ENCODE measurements at regions not wholly inside any gene's neighbourhood (a gene's known extent, or its start where the extent isn't known, plus 50 kb on each side); places are given as distances from the start of the nearest gene placed in this dataset.

DNA sequence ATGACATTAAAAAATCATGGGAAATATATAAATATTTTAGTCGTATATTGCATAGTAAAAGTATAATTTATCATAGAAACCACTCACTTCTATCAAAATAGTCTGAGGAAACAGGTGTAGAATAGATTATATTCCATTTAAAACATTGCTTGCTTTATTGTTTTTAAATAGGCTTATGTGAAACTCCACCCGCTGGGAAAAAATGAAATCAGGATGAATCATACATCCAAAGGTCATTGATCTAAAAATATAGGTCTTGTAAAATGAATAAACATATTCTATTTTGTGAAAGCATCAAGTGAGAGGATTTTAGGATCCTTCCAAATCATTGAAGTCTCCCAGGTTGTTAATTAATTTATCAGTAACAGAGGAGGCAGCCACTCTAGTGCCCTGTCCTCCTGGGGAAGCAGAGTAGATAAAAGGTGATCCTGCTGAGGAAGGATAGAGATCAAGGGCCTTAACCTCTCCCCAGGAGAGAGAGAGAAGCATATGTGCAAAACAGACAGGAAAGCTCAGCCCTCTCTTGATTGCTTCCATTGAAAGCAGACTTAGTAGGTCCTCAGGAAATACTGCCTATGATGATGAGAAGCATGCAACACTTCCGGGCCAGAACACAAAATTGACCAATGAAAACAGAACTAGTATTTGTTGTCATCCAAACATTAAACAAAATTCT lies 96.8 kb upstream of the MAP9 start:
- TF ChIP-seq, protein P1, sequence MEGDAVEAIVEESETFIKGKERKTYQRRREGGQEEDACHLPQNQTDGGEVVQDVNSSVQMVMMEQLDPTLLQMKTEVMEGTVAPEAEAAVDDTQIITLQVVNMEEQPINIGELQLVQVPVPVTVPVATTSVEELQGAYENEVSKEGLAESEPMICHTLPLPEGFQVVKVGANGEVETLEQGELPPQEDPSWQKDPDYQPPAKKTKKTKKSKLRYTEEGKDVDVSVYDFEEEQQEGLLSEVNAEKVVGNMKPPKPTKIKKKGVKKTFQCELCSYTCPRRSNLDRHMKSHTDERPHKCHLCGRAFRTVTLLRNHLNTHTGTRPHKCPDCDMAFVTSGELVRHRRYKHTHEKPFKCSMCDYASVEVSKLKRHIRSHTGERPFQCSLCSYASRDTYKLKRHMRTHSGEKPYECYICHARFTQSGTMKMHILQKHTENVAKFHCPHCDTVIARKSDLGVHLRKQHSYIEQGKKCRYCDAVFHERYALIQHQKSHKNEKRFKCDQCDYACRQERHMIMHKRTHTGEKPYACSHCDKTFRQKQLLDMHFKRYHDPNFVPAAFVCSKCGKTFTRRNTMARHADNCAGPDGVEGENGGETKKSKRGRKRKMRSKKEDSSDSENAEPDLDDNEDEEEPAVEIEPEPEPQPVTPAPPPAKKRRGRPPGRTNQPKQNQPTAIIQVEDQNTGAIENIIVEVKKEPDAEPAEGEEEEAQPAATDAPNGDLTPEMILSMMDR (conservative IDR thresholded peaks at IDR 0.05; ENCODE audit: control insufficient read depth, insufficient read depth, low read depth, low read length), result no peak
- peak; percentile 13 for DNase-seq (ENCODE audit: low read depth)
- H3K4me3 ChIP-seq (ENCODE audit: control insufficient read depth, low read depth, low read length), result no peak overlapping the region

DNA sequence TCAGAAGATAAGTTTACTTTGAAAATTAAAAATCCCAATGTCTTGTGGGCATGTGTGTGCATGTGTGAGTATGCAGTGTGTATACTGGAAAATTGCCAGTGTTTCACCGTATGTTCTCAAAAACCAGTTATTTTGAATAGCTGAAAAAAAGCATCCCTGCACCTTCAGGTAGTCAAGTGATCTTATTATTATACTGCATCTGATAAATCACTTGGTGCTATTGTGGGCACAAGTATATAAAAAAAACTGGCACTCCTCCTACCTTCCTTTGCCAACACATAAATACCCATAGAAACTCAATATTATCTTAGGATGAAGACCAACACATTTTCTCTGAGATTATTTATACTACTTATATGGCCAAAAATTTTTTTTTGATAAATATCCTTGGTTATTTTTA lies 91.5 kb upstream of the MAP9 start:
- no peak for DNase-seq (ENCODE audit: low read depth)
- TF ChIP-seq, protein P1 (conservative IDR thresholded peaks at IDR 0.05; ENCODE audit: control insufficient read depth, insufficient read depth, low read depth, low read length), result no peak
- no peak overlapping the region for H3K4me3 ChIP-seq (ENCODE audit: control insufficient read depth, low read depth, low read length)

DNA sequence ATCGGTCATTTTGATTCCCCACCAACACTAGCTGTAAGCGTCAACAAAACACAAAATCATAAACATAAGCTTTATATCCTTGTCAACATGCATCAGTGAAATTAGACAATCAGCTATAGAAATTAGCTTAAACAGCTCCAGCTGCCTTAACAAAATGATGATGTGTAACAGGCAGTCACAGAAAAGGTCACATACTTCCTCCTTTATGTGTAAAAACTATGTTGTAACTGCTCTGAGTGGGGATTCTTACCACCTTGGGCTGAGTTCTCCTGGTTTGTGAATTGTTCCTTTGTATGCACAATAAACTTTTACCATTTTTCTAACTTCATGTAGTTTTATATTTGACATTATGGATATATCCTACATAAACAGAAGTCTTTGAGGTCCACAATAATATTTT lies 73.9 kb upstream of the MAP9 start:
- H3K4me3 ChIP-seq (ENCODE audit: control insufficient read depth, low read depth, low read length), result no peak overlapping the region
- no peak for DNase-seq (ENCODE audit: low read depth)
- TF ChIP-seq, protein P1 (conservative IDR thresholded peaks at IDR 0.05; ENCODE audit: control insufficient read depth, insufficient read depth, low read depth, low read length), result no peak

DNA sequence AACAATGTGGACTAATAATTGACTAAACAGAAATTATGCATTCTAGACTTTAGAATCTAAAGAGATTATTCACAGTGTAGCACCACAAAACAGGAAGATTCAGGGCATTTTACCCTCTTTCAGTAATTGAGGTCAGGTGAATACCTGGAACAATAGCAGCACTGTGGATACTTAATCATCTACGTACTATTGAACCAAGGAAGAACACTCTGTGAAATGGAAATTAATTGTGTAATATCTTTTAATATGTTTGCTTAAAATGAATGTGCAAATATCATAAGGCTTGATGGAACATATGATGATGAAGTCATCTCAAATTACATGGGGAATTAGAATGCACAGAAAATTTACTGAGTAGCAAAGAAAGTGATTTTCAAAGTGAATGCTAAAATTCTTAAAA lies 68.5 kb upstream of the MAP9 start:
- TF ChIP-seq, protein P1 (conservative IDR thresholded peaks at IDR 0.05; ENCODE audit: control insufficient read depth, insufficient read depth, low read depth, low read length), result no peak

DNA sequence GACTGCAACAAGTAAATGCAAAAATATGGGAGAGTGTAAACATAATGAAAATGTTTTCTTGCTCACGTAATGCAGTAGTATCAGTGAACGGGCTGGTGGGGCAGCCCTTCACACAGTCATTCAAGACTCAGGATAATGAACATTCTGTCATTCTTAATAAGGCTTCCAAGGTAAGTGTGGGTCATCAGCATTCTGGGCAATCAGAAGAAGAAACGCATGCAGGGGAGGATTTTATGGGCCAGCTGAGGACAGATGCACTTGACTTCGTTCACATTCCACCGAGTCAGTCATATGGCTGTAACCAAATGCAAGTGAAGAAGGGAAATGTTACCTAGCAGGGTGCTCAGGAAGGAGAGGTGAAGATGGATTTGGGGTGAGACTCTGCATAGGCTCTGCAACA lies 68.0 kb upstream of the MAP9 start:
- TF ChIP-seq, protein P1 (conservative IDR thresholded peaks at IDR 0.05; ENCODE audit: control insufficient read depth, insufficient read depth, low read depth, low read length), result no peak
- no peak for DNase-seq (ENCODE audit: low read depth)
- H3K4me3 ChIP-seq (ENCODE audit: control insufficient read depth, low read depth, low read length), result no peak overlapping the region

More for the DNA sequence above, 68.5 kb upstream of the MAP9 start:
- DNase-seq (ENCODE audit: low read depth), result no peak
- no peak overlapping the region for H3K4me3 ChIP-seq (ENCODE audit: control insufficient read depth, low read depth, low read length)

DNA sequence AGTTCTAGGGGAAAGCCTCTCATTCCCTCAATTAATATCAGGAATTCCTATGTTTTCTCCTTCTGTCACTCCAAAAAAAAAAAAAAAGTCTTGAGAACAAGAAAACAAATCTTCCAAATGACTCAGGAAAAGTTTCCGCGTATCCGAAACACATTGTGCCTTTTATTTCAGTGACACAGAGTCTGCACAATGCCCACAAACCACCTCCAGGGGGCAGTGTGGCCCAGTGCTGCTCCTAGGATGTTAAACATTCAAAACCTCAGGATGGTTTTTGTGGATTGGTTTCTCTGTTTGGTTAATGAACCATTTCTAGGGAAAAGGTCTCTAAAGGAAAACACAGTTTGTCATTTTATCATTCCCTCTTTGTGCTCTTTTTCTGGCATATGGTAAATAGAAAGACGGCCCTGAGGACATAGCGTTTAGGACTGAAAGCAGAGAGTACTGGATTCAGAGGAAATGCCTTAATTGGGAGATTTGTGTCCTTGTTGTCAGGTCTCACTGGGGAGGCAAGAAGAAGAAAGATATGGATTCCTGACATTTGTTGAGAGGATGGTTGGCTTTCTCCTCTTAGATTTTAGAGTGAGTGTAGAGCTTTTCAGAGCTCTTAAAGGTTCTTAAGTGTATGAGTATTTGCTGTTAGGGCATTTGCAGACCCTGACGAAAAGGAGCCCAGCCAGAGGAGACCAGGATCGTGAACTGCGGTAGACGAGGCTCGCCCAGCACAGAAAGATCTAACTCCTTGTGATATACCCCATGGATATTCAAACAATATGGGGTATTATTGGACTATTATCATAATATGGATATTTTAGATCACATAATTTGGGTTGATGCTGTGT lies 65.7 kb upstream of the MAP9 start:
- TF ChIP-seq, protein P1 (conservative IDR thresholded peaks at IDR 0.05; ENCODE audit: control insufficient read depth, insufficient read depth, low read depth, low read length), result peak; percentile 99
- peak; percentile 83 for DNase-seq (ENCODE audit: low read depth)
- no peak overlapping the region for H3K4me3 ChIP-seq (ENCODE audit: control insufficient read depth, low read depth, low read length)
